Osteoblast (primary cell): ENCODE measurements at regions not wholly inside any gene's neighbourhood (a gene's known extent, or its start where the extent isn't known, plus 50 kb on each side); places are given as distances from the start of the nearest gene placed in this dataset.
A peak's percentile ranks its signal among the peaks of the same experiment; 100 is the strongest.

Experiments
- DNase-seq: peaks from one replicate; pipeline ENCODE4 v3.0.0; 2011; ENCODE audit warnings: low spot score, mixed read lengths; ENCODE audit not compliant: insufficient read length; ENCODE audit errors: missing footprints
- H2AFZ ChIP-seq: 2 replicates; pipeline ENCODE4 v1.6.0; 2011; ENCODE audit warnings: mild to moderate bottlenecking, low read length
- H3K27ac ChIP-seq: 2 replicates; pipeline ENCODE4 v1.5.1; 2011; ENCODE audit warnings: mild to moderate bottlenecking, low read depth, low read length, moderate library complexity
- H3K27me3 ChIP-seq: 2 replicates; pipeline ENCODE4 v1.6.0; 2012; ENCODE audit warnings: mild to moderate bottlenecking, control low read depth, inconsistent platforms, low read length, moderate library complexity; ENCODE audit not compliant: insufficient read depth
- H3K36me3 ChIP-seq: 2 replicates; pipeline ENCODE4 v1.5.1; 2011; ENCODE audit warnings: mild to moderate bottlenecking, low read length, control low read depth, moderate library complexity; ENCODE audit not compliant: insufficient read depth
- H3K4me1 ChIP-seq: 2 replicates; pipeline ENCODE4 v1.5.1; 2011; ENCODE audit warnings: mild to moderate bottlenecking, low read length, control low read depth, moderate library complexity; ENCODE audit not compliant: insufficient read depth
- H3K4me2 ChIP-seq: 2 replicates; pipeline ENCODE4 v1.6.0; 2011; ENCODE audit warnings: mild to moderate bottlenecking, low read length; ENCODE audit not compliant: insufficient read depth
- H3K4me3 ChIP-seq: fragments of 200-600 bp; sonication (generic); 3 replicates; pipeline ENCODE4 v1.5.1; 2012; ENCODE audit warnings: mild to moderate bottlenecking, low read length, inconsistent platforms; ENCODE audit not compliant: insufficient read depth
- H3K79me2 ChIP-seq: 2 replicates; pipeline ENCODE4 v1.6.0; 2012; ENCODE audit warnings: mild to moderate bottlenecking, low read length, control low read depth, inconsistent platforms; ENCODE audit not compliant: insufficient read depth
- H3K9me3 ChIP-seq: 2 replicates; pipeline ENCODE4 v1.5.1; 2011; ENCODE audit warnings: low read depth, low read length, control low read depth
- H4K20me1 ChIP-seq: 2 replicates; pipeline ENCODE4 v1.6.0; 2012; ENCODE audit warnings: mild to moderate bottlenecking, low read length, control low read depth; ENCODE audit not compliant: insufficient read depth
- CTCF ChIP-seq: IDR thresholded peaks from 2 replicates; pipeline ENCODE4 v1.5.1; 2011; ENCODE audit warnings: mild to moderate bottlenecking, low read depth, low read length, moderate library complexity; ENCODE audit errors: extremely low read depth

DNA sequence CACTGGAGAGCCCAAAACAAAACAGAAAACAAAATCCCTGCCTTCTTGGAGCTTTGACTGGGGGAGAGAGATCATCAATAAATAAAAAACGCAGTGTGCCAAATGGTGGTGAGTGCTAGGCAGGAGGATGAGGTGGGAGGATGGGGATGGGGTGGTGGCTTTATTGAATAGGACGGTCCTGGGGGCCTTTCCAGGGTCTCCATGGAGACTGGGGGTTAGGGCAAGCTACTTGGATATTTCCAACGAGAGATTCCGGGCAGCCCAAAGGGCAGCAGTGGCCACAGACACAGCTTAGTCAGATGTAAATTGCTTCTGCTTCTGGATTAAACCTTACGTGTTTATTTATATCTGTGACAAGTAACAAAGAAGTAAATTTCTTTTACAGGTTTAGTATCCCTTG is 700.1 kb downstream of the QKI start:
- no peak for TF ChIP-seq CTCF
- H3K4me1 ChIP-seq, result no peaks in the 10 kb centered on the region

DNA sequence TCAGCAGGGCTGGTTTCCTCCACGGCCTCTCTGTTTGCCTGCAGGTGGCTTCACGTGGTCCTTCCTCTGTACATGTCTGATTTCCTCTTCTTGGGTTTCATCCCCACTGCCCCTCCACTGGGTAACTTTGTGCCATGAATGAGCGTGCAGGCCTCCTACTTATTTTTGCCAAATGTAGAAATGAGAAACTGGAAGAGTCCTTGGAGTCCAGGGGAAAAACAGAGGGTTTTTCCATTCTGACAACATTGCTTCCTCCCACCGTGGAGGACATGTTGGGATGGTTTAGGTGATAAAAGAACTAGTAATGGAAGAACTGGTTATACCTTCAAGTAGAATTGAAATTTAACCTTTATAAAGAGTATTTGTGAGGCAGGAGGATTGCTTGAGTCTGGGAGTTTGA is 699.5 kb downstream of the QKI start:
- Histone ChIP-seq H3K9me3 (no peaks in the 10 kb centered on the region), H2AFZ (no peak overlapping the region), H3K4me1 (no peaks in the 10 kb centered on the region), H3K4me3 (no peak overlapping the region), H3K36me3 (no peaks in the 10 kb centered on the region), H3K4me2 (no peak overlapping the region), H3K79me2 (no peaks in the 10 kb centered on the region), H4K20me1 (no peaks in the 10 kb centered on the region), H3K27ac (no peak overlapping the region), H3K27me3 (no peaks in the 10 kb centered on the region)
- TF ChIP-seq CTCF, result no peak
- DNase-seq, result no peak

More for the DNA sequence above, 700.1 kb downstream of the QKI start:
- Histone ChIP-seq H3K27me3 (no peaks in the 10 kb centered on the region), H3K9me3 (no peaks in the 10 kb centered on the region), H3K4me2 (no peak overlapping the region), H3K4me3 (no peak overlapping the region), H4K20me1 (no peaks in the 10 kb centered on the region), H3K79me2 (no peaks in the 10 kb centered on the region), H3K36me3 (no peaks in the 10 kb centered on the region), H2AFZ (no peak overlapping the region), H3K27ac (no peak overlapping the region)
- no peak for DNase-seq

GRCh38 chr6:164113637-164114036 is 699.1 kb downstream of the QKI start:
- no peak overlapping the region for H3K4me2 ChIP-seq
- no peaks in the 10 kb centered on the region for H4K20me1 ChIP-seq
- H3K4me1 ChIP-seq, result no peaks in the 10 kb centered on the region
- no peaks in the 10 kb centered on the region for H3K9me3 ChIP-seq
- no peak for TF ChIP-seq CTCF
- no peak overlapping the region for H2AFZ ChIP-seq
- H3K27me3 ChIP-seq, result no peaks in the 10 kb centered on the region
- no peak overlapping the region for H3K27ac ChIP-seq
- no peaks in the 10 kb centered on the region for H3K36me3 ChIP-seq
- no peak for DNase-seq
- H3K4me3 ChIP-seq, result no peak overlapping the region
- H3K79me2 ChIP-seq, result no peaks in the 10 kb centered on the region

GRCh38 chr6:164109770-164110140 is 695.2 kb downstream of the QKI start:
- Histone ChIP-seq H3K4me1 (no peaks in the 10 kb centered on the region), H3K79me2 (no peaks in the 10 kb centered on the region), H3K27me3 (no peaks in the 10 kb centered on the region), H4K20me1 (no peaks in the 10 kb centered on the region), H3K36me3 (no peaks in the 10 kb centered on the region), H3K4me2 (peak overlapping the region; percentile 34), H3K27ac (no peak overlapping the region), H3K4me3 (no peak overlapping the region), H3K9me3 (no peaks in the 10 kb centered on the region), H2AFZ (no peak overlapping the region)
- DNase-seq, result no peak
- TF ChIP-seq CTCF, result peak; percentile 35
